NCI-H1436 treated with DMSO at 0.1 percent for 48 hours (cell line): ENCODE measurements at regions not wholly inside any gene's neighbourhood (a gene's known extent, or its start where the extent isn't known, plus 50 kb on each side); places are given as distances from the start of the nearest gene placed in this dataset.
A peak's percentile ranks its signal among the peaks of the same experiment; 100 is the strongest.

Source experiments
- DNase-seq: peaks from one replicate; lab custom pipeline; 2025; lab: John Stamatoyannopoulos, UW

GRCh38 chr4:81773557-81773956 is 301.9 kb upstream of the RASGEF1B start:
- no peak for DNase-seq

GRCh38 chr4:81771721-81772120 is 300.0 kb upstream of the RASGEF1B start:
- DNase-seq = no peak

- DNase-seq = no peak
These were observed 297.5 kb upstream of the RASGEF1B start for GRCh38 chr4:81769244-81769643.

GRCh38 chr4:81758574-81759264 is 287.0 kb upstream of the RASGEF1B start:
- DNase-seq = no peak

GRCh38 chr4:81757691-81758090 is 286.0 kb upstream of the RASGEF1B start:
- DNase-seq = peak; percentile 92

GRCh38 chr4:81756973-81757372 is 285.3 kb upstream of the RASGEF1B start:
- no peak for DNase-seq

DNA sequence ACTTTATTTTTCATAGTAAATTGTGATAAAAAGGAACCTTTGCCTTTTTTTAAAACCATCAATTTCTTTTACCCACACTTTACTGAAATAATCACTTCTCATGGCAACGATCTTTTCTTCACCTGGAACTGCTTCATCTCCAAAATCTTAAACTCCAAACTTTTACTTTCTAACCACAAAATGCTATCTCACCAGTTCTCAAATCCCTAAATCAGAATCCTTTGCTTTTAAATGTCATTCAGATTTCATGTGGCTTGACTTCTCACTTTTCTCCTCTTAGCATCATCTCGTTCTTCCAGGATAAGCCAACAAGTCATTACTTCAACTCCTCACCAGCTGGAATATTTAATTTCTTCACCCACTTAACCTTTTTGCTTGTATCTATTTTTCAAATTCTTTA is 284.3 kb upstream of the RASGEF1B start:
- no peak for DNase-seq

DNA sequence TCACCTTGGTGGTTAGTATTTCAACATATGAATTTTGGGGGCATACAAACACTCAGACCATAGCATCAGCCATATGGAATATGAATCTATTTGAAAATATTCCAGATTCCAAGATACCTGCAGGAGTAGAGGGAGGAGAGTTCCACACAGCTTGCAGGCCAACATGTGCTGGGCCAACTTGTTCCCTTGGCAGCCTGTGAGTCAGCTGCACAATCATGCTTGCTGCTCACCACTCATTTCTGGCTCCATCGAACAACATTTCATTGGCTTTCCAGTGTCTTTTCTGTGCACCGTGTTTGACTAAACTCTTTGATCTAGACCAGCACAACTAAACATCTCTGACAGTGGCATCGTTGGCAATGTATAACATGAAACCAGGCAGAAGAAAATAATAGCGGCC is 282.5 kb upstream of the RASGEF1B start:
- DNase-seq = no peak

DNA sequence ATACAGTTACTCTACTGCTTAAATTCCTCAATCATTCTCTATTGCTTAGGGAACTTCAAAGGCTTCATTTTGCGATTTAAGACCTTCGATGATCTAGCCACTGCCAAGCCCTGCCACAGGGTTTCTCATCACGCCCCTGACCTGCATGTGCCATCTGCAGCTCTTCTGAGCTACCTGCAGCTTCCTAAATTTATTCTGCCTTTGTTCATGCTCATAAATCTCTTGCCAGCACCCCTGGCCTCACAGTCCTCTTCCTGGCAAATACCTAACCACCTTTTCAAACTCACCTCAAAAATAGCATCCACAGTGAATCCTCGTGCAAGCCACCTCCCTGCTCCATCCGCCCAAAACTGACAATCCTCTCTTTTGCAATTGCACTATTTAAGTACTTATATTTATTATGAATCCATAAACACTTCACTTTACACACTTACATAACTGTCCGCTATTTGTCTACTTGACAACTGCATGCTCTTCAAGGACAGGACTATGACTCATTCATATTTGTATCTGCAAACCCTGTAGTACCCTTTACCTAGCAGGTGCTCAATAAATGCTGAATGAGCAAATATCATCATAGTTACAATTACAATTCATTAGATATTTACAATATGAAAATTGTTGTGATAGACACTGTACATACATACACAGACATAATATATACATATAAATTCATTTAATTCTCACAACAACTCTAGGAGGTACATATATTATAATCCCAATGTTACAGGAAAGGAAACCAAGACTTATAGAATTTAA is 280.0 kb upstream of the RASGEF1B start:
- no peak for DNase-seq

DNA sequence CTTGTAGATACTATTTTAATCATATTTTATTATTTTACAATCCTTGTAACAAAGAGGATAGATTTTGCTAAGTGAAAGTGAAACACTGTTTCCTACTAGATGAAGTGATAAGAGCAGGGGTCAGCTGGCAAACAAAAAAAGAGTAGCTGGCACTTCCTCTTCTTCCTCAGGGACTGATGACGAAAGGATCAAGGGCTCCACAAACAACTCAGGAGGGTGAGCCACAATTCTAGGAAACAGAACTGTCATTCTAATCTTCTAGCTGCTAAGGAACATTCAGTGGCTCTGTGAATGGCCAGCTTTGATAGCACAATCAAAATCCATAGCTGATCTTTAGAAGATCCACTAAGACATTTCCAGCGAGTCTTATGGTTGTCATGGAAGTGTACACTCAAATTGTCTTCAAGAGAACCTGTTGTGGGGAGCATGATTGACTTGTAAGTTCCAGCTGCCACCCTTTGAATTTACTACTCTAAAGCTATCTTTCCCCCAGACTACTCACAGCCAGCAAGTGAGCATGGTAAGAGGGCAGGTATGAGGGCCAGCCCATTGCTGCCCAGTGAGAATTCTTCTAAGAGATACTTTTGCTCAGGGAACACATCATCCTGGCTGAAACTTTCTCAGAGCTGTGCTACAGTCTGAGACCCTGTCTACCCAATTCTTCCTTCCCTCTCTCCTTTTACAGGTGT is 275.7 kb upstream of the RASGEF1B start:
- no peak for DNase-seq

DNA sequence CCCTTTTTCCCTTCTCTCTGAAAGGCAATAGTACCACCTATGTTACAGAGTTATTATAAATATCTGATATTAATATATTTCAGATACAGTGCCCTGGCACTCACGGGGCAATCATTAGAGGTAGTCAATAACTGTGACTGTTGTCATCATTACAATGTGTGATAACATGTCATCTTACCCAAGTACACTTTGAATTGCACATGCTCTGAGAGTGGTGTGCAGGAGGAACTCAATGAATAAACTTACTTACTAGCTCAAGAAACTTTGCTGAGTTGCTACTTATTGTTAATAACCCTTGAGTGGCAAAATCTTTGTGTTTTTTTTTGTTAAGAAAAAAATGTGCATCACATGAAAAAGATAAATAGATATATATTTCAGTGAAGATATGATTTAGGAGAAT is 275.1 kb upstream of the RASGEF1B start:
- DNase-seq = no peak

- no peak for DNase-seq
These were observed 274.4 kb upstream of the RASGEF1B start for GRCh38 chr4:81746071-81746470.

- DNase-seq = no peak
These were observed 273.3 kb upstream of the RASGEF1B start for GRCh38 chr4:81745050-81745449.

DNA sequence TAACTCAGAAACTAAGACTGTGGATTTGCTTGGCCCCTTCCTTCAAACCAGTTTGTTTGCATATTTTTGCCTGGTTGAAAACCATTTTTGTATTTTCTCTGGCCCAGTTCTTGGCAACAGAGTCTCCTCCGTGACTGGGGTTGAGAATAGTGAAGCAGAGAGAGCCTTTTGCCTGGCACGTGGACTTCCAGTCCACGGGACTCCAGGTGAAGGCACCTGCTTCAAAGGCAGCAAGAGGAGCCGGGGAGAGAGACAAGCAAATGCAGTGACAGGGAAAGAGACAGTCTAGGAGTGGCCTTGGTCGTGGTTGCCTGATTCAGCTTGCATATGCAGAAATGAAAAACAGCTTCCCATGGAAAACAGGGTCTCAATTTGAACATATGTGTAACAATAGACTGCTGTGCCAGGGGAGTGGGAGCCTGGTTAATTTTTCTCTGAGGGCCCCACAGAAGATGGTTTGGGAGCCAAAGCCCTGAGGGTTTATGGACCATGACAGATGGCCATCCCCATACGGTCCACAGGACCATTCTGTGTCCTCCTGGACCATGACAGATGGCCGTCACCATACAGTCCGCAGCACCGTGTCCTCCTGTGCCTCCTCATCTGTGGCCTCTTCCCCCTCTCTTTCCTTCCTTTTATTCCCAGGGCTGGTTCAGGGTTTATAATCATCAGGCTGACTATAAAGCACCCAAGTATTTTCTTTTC is 272.2 kb upstream of the RASGEF1B start:
- no peak for DNase-seq

DNA sequence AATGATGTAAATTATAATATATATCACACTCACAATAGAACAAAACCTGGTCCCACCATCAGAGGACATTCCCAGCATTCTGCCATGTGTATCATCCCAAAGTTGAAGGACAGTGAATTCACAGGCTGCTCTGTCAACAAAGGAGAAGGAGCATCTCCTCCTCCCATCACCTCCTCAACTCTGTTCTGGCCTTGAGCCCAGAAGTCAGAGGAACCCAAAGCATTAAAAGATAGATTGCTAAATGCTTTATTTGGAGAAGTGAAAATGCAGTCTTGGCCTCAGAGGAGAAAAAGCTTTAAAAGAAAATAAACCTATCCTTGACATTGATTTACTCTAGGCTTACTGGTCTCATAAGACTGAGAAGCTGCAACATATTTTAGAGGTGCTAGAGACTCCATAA is 268.8 kb upstream of the RASGEF1B start:
- no peak for DNase-seq

- no peak for DNase-seq
These were observed 267.2 kb upstream of the RASGEF1B start for GRCh38 chr4:81738891-81739290.

GRCh38 chr4:81737865-81738559 is 266.3 kb upstream of the RASGEF1B start:
- no peak for DNase-seq

GRCh38 chr4:81736324-81736723 is 264.6 kb upstream of the RASGEF1B start:
- no peak for DNase-seq

- no peak for DNase-seq
These were observed 261.3 kb upstream of the RASGEF1B start for GRCh38 chr4:81732980-81733379.

DNA sequence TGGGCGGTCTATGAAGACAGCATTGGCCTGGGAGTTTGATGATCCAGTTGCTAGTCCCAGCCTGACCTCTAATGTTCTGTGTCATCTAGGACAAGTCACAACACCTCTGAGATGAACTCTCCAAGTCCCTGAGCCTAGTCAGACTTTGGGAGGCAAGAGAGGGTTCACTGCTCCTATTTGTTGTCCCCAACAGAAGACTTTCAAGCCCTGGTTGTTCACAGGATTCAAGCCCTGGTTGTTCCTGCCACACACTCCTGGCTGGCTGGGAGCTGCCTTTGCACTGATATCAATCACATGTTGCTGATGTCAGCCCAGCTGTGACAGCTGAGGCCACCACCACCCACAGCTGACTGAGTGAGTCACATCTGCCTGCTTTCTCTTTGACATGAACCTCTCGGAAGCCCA is 253.2 kb upstream of the RASGEF1B start:
- DNase-seq = no peak

DNA sequence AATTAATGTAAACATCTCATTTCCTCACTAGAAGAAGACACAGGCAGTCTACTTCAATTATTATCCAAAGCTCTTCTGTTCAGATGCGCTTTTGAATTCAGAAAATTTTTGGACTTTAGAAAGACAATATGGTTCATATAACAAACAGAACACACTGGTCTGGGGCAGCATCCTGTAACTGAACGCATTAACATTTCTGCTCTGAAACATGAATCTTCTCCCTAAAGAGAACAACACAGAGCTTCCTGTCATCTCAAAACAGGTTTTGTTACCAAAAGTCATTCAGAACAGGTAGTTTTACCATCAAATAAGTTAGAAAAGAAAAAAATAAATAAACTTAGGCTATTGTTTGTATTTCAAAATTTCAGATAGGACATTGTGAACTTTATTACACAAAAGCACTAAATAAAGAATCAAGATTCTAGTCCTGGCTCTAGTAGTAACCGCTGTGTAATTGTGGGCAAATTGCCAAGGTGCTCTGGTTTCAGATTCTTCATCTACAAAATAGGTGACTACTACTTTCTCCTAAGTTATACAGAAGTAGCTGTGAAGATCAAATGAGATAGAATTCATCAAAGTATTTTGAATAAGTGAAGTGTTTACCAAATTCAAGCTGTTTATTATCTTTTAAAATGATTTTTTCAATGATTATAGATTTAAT is 252.3 kb upstream of the RASGEF1B start:
- DNase-seq = peak; percentile 4
